ENCODE measurements at regions not wholly inside any gene's neighbourhood (a gene's known extent, or its start where the extent isn't known, plus 50 kb on each side); places are given as distances from the start of the nearest gene placed in this dataset.
"Not testable (repeated sequence)": the region's sequence is repeated elsewhere in the genome, so short reads cannot be mapped to it uniquely, and the experiment has no call there.

- no peak for DNase-seq (ENCODE audit: low spot score)
- TF ChIP-seq CTCF (IDR thresholded peaks at IDR 0.05; ENCODE audit: extremely low read depth, missing control alignments) = no peak
Measured at GRCh38 chr4:13783800-13784411, 156.4 kb upstream of the BOD1L1 start.

GRCh38 chr4:13793020-13793710 lies 165.6 kb upstream of the BOD1L1 start:
- DNase-seq (ENCODE audit: low spot score) = no peak
- TF ChIP-seq CTCF (IDR thresholded peaks at IDR 0.05; ENCODE audit: extremely low read depth, missing control alignments) = no peak

GRCh38 chr4:13794819-13795565 lies 167.5 kb upstream of the BOD1L1 start:
- DNase-seq (ENCODE audit: low spot score) = no peak
- TF ChIP-seq CTCF (IDR thresholded peaks at IDR 0.05; ENCODE audit: extremely low read depth, missing control alignments) = no peak

- no peak for TF ChIP-seq CTCF (IDR thresholded peaks at IDR 0.05; ENCODE audit: extremely low read depth, missing control alignments)
- DNase-seq (ENCODE audit: low spot score) = no peak
Measured at GRCh38 chr4:13797061-13797460, 169.5 kb upstream of the BOD1L1 start.

- no peak for TF ChIP-seq CTCF (IDR thresholded peaks at IDR 0.05; ENCODE audit: extremely low read depth, missing control alignments)
- DNase-seq (ENCODE audit: low spot score) = no peak
Measured at GRCh38 chr4:13815231-13815630, 187.7 kb upstream of the BOD1L1 start.

- DNase-seq (ENCODE audit: low spot score) = no peak
- no peak for TF ChIP-seq CTCF (IDR thresholded peaks at IDR 0.05; ENCODE audit: extremely low read depth, missing control alignments)
Measured at GRCh38 chr4:13816472-13816871, 188.9 kb upstream of the BOD1L1 start.

- no peak for TF ChIP-seq CTCF (IDR thresholded peaks at IDR 0.05; ENCODE audit: extremely low read depth, missing control alignments)
- no peak for DNase-seq (ENCODE audit: low spot score)
Measured at GRCh38 chr4:13821522-13821921, 194.0 kb upstream of the BOD1L1 start.

GRCh38 chr4:13825822-13826221 lies 198.3 kb upstream of the BOD1L1 start:
- not testable (repeated sequence) for DNase-seq (ENCODE audit: low spot score)

Measured in GM20000 (cell line).